Fibroblast of lung (primary cell): ENCODE measurements at regions not wholly inside any gene's neighbourhood (a gene's known extent, or its start where the extent isn't known, plus 50 kb on each side); places are given as distances from the start of the nearest gene placed in this dataset.

Experiments
- EZH2 ChIP-seq: IDR thresholded peaks from 2 replicates; pipeline ENCODE4 v1.5.1; 2012; ENCODE audit warnings: low read length, control low read depth, mild to moderate bottlenecking; ENCODE audit errors: missing control alignments
- TF ChIP-seq, protein P1 (sequence below), 2 donors: IDR thresholded peaks in 1 of 2; conservative IDR thresholded peaks in 1 of 2; 1 replicate in 1 of 2; 2 replicates in 1 of 2; pipeline ENCODE4 v1.5.1; 2011 to 2012; ENCODE audit warnings: low read length in 2 of 2, control low read depth in 1 of 2, inconsistent platforms in 1 of 2, low read depth in 1 of 2, mild to moderate bottlenecking in 1 of 2

DNA sequence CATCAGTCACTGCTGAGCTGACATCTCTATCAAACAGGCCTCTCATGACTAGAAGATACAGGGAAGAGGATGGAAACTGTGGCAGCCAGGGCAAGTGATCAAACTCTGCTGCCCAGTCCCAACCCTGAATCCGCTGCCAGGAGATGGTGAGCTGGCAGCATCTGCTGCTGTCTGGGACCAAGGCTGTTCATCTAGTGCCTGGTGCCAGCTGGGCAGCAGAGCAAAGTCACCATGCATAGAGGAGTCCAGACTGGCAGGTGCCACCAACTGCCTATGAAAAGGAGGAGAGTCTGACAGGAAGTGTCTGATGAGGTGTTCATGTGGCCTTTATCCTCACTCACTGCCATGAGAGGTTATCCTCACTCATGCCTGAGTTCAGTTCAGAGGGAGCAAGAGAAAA, 518.9 kb downstream of the MID1IP1 start:
- no peak for TF ChIP-seq EZH2
- TF ChIP-seq, protein P1, sequence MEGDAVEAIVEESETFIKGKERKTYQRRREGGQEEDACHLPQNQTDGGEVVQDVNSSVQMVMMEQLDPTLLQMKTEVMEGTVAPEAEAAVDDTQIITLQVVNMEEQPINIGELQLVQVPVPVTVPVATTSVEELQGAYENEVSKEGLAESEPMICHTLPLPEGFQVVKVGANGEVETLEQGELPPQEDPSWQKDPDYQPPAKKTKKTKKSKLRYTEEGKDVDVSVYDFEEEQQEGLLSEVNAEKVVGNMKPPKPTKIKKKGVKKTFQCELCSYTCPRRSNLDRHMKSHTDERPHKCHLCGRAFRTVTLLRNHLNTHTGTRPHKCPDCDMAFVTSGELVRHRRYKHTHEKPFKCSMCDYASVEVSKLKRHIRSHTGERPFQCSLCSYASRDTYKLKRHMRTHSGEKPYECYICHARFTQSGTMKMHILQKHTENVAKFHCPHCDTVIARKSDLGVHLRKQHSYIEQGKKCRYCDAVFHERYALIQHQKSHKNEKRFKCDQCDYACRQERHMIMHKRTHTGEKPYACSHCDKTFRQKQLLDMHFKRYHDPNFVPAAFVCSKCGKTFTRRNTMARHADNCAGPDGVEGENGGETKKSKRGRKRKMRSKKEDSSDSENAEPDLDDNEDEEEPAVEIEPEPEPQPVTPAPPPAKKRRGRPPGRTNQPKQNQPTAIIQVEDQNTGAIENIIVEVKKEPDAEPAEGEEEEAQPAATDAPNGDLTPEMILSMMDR (conservative IDR thresholded peaks at IDR 0.05 in 1 of 2, IDR thresholded peaks at IDR 0.05 in 1 of 2; ENCODE audit: low read depth in 1 of 2, low read length in 2 of 2), result no peak
